ENCODE measurements at regions not wholly inside any gene's neighbourhood (a gene's known extent, or its start where the extent isn't known, plus 50 kb on each side); places are given as distances from the start of the nearest gene placed in this dataset.
"Not testable (repeated sequence)": the region's sequence is repeated elsewhere in the genome, so short reads cannot be mapped to it uniquely, and the experiment has no call there.

DNA sequence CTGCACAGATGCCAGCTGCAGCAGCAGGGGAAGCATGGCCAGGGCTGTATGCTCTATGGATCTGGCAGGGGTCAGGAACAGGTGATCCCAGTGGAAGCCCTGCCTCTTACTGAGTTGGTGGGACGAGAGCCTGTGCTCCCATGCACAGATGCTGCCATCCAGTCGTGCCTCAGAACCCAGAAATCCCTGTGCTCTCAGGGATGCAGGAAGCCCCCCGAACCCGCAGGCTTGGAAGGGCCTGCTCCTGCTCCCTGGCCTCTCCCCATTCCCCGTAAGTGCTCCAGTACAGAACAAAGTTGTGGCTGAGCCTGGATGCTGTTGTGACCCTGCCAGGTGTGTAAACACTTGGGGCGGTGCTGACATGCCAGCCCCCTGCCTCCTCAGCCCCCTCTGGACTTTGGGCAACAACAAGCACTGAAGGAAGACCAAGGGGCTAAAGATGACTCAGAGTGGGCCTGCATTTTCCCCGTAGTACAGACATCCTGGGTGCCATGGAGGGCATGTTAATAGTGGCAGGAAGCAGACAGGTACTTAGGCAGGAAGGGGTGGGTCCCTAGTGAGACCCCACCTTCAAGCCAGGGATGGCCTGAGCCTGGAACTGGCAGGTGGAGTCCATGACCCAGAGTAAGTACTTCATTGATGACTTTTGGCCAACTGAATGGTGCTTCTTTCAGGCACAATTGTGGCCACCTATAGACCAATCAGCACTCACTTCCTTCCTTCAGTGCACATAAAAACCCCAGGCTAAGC, 1640.7 kb downstream of the C4orf33 start:
- FAIRE-seq: no peak
- no peaks in the 10 kb centered on the region for H3K36me3 ChIP-seq (ENCODE audit: control insufficient read depth, insufficient read depth, low read length)
- no peak overlapping the region for H3K4me3 ChIP-seq (ENCODE audit: low read depth, low read length)
- H3K27me3 ChIP-seq (ENCODE audit: control insufficient read depth, insufficient read depth, low read length): no peaks in the 10 kb centered on the region
- no peak for DNase-seq (ENCODE audit: low read depth)
- TF ChIP-seq, protein P1, sequence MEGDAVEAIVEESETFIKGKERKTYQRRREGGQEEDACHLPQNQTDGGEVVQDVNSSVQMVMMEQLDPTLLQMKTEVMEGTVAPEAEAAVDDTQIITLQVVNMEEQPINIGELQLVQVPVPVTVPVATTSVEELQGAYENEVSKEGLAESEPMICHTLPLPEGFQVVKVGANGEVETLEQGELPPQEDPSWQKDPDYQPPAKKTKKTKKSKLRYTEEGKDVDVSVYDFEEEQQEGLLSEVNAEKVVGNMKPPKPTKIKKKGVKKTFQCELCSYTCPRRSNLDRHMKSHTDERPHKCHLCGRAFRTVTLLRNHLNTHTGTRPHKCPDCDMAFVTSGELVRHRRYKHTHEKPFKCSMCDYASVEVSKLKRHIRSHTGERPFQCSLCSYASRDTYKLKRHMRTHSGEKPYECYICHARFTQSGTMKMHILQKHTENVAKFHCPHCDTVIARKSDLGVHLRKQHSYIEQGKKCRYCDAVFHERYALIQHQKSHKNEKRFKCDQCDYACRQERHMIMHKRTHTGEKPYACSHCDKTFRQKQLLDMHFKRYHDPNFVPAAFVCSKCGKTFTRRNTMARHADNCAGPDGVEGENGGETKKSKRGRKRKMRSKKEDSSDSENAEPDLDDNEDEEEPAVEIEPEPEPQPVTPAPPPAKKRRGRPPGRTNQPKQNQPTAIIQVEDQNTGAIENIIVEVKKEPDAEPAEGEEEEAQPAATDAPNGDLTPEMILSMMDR (IDR thresholded peaks at IDR 0.05; ENCODE audit: insufficient read depth, low read length, severe bottlenecking): no peak

- DNase-seq (ENCODE audit: low read depth) (no peak), FAIRE-seq (no peak)
- TF ChIP-seq, protein P1 (IDR thresholded peaks at IDR 0.05; ENCODE audit: insufficient read depth, low read length, severe bottlenecking): no peak
- no peaks in the 10 kb centered on the region for H3K27me3 ChIP-seq (ENCODE audit: control insufficient read depth, insufficient read depth, low read length)
- no peak overlapping the region for H3K4me3 ChIP-seq (ENCODE audit: low read depth, low read length)
- H3K36me3 ChIP-seq (ENCODE audit: control insufficient read depth, insufficient read depth, low read length): no peaks in the 10 kb centered on the region
Measured at GRCh38 chr4:130738233-130738632, 1642.3 kb downstream of the C4orf33 start.

- peak; percentile 4 for DNase-seq (ENCODE audit: low read depth)
- Histone ChIP-seq H3K27me3 (ENCODE audit: control insufficient read depth, insufficient read depth, low read length) (no peaks in the 10 kb centered on the region), H3K4me3 (ENCODE audit: low read depth, low read length) (no peak overlapping the region), H3K36me3 (ENCODE audit: control insufficient read depth, insufficient read depth, low read length) (no peaks in the 10 kb centered on the region)
- FAIRE-seq: no peak
- TF ChIP-seq, protein P1 (IDR thresholded peaks at IDR 0.05; ENCODE audit: insufficient read depth, low read length, severe bottlenecking): no peak
Measured at GRCh38 chr4:130747842-130748241, 1651.9 kb downstream of the C4orf33 start.

GRCh38 chr4:130753926-130754325, 1658.0 kb downstream of the C4orf33 start:
- DNase-seq (ENCODE audit: low read depth) (no peak), FAIRE-seq (no peak)
- TF ChIP-seq, protein P1 (IDR thresholded peaks at IDR 0.05; ENCODE audit: insufficient read depth, low read length, severe bottlenecking): no peak
- no peaks in the 10 kb centered on the region for H3K36me3 ChIP-seq (ENCODE audit: control insufficient read depth, insufficient read depth, low read length)
- no peak overlapping the region for H3K4me3 ChIP-seq (ENCODE audit: low read depth, low read length)
- H3K27me3 ChIP-seq (ENCODE audit: control insufficient read depth, insufficient read depth, low read length): no peaks in the 10 kb centered on the region

GRCh38 chr4:130760246-130760645, 1664.3 kb downstream of the C4orf33 start:
- Histone ChIP-seq H3K36me3 (ENCODE audit: control insufficient read depth, insufficient read depth, low read length) (no peaks in the 10 kb centered on the region), H3K27me3 (ENCODE audit: control insufficient read depth, insufficient read depth, low read length) (no peaks in the 10 kb centered on the region), H3K4me3 (ENCODE audit: low read depth, low read length) (no peak overlapping the region)
- DNase-seq (ENCODE audit: low read depth): no peak
- TF ChIP-seq, protein P1 (IDR thresholded peaks at IDR 0.05; ENCODE audit: insufficient read depth, low read length, severe bottlenecking): no peak
- no peak for FAIRE-seq

- H3K36me3 ChIP-seq (ENCODE audit: control insufficient read depth, insufficient read depth, low read length); H3K27me3 ChIP-seq (ENCODE audit: control insufficient read depth, insufficient read depth, low read length); FAIRE-seq; DNase-seq (ENCODE audit: low read depth); H3K4me3 ChIP-seq (ENCODE audit: low read depth, low read length): not testable (repeated sequence)
Measured at GRCh38 chr4:130767384-130767783, 1671.4 kb downstream of the C4orf33 start.

DNA sequence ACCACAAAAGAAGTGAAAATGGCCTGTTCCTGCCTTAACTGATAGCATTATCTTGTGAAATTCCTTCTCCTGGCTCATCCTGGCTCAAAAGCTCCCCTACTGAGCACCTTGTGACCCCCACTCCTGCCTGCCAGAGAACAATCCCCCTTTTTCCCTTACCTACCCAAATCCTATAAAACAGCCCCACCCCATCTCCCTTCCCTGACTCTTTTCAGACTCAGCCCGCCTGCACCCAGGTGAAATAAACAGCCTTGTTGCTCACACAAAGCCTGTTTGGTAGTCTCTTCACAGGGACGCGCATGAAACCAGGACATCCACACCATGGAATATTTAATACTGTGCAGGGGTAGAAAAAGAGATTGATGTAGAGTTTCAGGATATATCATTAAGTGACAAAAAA, 1677.0 kb downstream of the C4orf33 start:
- not testable (repeated sequence) for FAIRE-seq; DNase-seq (ENCODE audit: low read depth); H3K27me3 ChIP-seq (ENCODE audit: control insufficient read depth, insufficient read depth, low read length); H3K36me3 ChIP-seq (ENCODE audit: control insufficient read depth, insufficient read depth, low read length); H3K4me3 ChIP-seq (ENCODE audit: low read depth, low read length)
